GM18868 (cell line): ENCODE measurements at regions not wholly inside any gene's neighbourhood (a gene's known extent, or its start where the extent isn't known, plus 50 kb on each side); places are given as distances from the start of the nearest gene placed in this dataset.
"Not testable (repeated sequence)": the region's sequence is repeated elsewhere in the genome, so short reads cannot be mapped to it uniquely, and the experiment has no call there.

Experiments
- ATAC-seq: cut with Tn5 transposase; IDR thresholded peaks from one replicate; pipeline ENCODE4 v1.9.1; 2021; ENCODE audit warnings: mild to moderate bottlenecking, moderate library complexity; ENCODE audit not compliant: unreplicated experiment

GRCh38 chr1:47491341-47491753 is 53.5 kb downstream of the FOXD2 start:
- ATAC-seq, result no peak

DNA sequence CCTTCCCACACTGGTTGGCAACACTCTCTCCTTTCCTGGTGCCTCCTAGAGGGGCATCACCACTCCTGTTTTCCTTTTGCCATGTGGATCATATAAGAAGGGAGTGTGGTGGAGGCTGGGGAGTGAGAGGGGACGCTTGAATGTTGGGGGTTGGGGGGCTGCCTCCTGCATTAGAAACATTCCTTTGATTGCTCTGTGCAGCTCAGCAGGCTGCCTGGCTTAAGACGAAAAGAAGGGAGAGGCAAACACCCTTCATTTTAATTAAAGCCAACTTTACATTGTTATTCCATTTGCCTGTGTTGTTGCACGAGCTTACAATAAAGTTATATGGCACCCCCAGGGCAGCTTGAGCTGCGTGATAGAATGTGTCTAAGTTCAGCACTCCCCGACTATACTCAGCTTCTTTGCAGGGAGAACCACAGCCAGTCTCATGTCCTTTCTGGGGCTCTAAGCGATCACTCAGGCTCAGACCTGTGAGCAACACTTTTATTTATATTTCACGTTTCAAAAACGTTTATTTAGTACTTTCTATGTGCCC is 57.4 kb downstream of the FOXD2 start:
- no peak for ATAC-seq

DNA sequence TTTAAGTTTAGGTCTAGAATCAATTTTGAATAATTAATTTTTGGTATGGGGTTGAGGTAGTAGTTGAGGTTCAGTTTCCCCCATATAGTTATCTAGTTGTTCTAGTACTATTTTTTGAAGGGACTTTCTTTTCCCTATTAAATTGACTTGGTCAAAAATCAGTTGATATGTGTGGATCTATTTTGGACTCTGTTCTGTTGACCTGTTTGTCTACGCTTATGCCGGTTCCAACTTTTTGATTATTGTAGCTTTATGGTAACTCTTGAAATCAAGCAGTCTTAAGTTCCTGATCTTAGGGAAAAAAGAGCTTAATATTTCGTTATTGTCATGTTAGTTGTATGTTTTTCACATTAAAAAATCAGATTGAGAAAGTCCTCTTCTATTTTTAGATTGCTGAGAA is 60.7 kb downstream of the FOXD2 start:
- no peak for ATAC-seq

- no peak for ATAC-seq
These were observed 63.2 kb downstream of the FOXD2 start for GRCh38 chr1:47501069-47501468.

GRCh38 chr1:47502746-47503370 is 65.0 kb downstream of the FOXD2 start:
- no peak for ATAC-seq

DNA sequence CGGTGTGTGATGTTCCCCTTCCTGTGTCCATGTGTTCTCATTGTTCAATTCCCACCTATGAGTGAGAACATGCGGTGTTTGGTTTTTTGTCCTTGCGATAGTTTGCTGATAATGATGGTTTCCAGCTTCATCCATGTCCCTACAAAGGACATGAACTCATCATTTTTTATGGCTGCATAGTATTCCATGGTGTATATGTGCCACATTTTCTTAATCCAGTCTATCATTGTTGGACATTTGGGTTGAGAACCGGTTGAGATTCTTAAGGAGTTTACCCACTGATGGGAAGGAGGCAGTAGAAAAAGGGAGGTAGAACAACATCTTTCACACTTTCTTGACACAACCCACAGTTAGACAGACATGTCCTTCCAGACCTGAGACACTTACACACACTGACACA is 67.0 kb downstream of the FOXD2 start:
- ATAC-seq, result not testable (repeated sequence)

GRCh38 chr1:47505267-47505666 is 67.4 kb downstream of the FOXD2 start:
- ATAC-seq, result no peak

DNA sequence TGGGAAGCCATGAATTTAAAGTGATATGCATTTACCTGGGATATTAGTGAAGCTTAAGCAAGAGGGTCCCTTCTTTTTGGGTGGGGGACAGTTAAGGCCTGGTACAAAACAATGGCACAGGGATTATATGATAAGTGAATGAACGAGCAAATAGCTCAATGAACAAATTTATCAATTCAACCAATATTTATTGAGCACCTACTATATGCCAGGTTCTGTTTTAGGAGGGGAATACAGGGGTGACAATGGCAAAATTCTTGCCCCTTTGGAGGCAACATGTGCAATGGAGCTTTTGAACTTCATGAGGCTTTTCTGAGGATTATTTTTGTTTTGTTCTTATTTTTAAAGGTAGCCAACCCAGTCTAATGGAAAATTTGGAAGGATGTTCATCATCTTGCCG is 68.2 kb downstream of the FOXD2 start:
- no peak for ATAC-seq

DNA sequence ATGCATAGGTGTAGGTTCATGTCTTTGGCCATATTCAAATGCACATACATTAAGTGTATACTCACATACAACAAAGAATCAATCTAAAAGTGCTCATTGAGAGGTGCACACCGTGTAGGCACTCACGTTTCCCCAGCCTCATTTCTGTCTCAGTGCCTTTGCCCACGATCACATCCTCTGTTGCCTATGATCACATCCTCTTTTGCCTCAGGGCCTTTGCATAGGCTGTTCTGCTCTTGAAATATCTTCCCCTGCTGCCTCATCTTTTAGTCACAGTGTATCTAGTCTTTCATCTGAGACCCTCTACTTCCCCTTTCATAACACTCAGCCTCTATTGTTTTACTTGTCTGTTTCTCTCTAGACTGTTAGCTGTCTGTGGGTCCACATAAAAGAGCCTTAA is 69.3 kb downstream of the FOXD2 start:
- peak; percentile 34 for ATAC-seq

- no peak for ATAC-seq
These were observed 70.2 kb downstream of the FOXD2 start for GRCh38 chr1:47507881-47508701.

DNA sequence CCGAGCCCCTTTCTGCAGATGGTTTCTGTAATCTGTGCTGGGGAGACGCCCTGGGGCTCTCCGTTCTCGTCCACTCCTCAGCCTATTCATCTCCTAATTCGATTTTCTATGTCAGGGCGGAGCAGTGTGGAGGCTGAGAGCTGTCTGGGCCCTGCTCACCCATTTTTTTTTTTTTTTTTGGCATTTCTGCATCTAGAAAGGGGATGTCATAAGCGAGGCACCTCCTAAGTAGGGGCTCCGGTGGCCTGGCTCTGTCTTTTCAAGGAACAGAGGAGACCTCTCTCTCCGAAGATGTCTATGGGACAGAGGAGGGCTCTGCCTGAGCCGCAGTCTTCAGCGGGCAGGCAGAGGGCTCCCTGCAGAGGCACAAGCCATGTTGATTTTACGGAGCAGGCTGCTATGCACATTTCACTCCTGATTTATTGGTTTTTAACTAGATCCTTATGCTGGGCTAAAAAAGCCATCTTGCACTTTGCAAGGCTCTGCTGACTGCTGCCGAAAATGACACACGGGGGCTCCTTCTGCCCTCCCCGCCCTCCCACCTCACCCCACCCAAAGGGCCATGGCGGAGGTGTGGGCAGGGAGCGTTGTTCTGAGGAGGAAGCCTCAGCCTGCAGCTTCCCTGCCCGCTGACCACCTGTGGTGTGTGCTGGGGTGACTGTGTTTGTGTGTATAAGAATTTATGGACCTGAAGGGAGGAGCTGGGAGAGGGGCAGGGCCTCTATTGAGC is 71.0 kb downstream of the FOXD2 start:
- ATAC-seq, result no peak

GRCh38 chr1:47510282-47510811 is 72.5 kb downstream of the FOXD2 start:
- ATAC-seq, result no peak

DNA sequence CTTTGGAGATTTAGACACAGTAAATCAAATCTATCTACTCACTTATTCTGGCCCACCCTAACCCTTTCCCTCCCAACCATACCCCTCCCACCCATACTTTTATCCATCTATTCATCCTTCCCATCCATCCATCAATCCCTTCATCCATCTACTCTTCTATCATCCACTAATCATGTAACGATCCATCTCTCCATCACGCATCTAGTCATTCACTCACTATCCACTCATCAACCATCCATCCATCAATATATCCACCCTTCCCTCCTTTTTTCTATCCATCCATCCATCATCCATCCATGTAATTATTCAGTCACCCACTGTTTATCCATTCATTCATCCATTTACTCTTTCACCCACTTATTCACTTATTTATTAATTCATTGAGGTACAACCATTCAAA is 74.0 kb downstream of the FOXD2 start:
- no peak for ATAC-seq

DNA sequence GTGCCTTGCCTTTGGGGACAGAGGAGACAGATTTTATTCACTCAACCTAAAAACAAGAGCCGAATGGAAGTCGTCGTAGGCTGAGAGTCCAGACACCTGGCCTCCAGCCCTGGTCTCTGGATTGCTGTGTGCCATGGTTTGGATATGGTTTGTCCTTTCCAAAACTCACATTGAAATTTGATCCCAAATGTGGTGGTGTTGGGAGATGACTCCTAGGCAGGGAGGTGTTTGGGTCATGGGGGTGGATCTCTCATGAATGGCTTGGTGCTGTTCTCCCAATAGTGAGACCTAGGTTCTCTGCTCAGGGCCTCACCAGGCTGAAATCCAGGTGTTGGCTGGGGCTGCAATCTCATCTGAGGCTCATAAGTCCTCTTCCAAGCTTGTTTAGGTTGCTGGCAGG is 75.5 kb downstream of the FOXD2 start:
- ATAC-seq, result no peak

- ATAC-seq, result no peak
These were observed 76.4 kb downstream of the FOXD2 start for GRCh38 chr1:47514229-47514628.

DNA sequence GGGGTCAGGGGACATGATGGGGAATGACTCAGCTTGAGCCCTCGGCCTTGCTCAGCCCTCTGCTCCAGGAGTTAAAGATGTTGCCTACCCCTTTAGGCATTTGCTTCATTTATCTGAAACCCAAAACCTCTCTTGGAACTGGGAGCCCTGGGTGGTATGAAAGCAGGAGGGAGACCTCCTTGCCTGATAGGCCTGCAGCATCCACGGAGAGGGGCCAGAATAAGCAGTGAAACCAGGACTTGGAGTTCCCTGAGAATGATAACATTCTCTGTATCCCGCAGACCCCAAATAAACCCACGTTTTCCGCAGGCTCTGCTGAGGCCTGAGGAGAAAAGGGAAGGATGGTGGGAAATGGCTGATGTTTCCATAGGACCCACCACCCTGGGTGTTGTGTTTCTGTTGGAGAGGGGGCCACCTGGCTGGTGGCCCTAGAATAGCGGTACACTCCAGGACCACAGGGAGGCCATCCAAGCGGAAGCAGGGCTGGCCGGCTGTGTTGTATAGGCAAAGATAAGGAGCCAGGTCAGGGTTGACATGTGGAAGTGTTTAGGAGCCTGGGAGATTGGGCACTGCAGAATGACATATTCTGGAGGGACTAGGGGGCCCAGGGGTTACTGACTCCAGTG is 77.4 kb downstream of the FOXD2 start:
- no peak for ATAC-seq

GRCh38 chr1:47517946-47518345 is 80.1 kb downstream of the FOXD2 start:
- ATAC-seq, result no peak

DNA sequence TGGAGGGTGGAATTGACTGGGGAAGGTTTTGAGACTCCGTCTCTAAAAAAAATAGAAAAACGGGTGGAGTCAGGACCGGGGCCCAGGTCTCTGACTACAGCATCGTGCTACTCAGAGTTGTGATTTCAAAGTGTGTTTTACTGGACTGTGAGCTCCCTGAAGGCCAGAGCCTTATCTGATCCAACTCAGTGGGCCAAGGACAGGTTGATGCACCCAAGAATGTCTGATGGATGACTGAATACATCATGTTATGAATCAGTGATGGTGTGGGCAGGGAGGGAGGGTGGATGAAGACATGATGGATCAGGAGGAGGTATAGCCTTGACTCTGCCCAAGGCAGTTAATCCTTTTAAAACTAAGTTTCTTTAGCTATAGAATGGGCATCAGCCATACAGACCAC is 81.6 kb downstream of the FOXD2 start:
- ATAC-seq, result no peak

DNA sequence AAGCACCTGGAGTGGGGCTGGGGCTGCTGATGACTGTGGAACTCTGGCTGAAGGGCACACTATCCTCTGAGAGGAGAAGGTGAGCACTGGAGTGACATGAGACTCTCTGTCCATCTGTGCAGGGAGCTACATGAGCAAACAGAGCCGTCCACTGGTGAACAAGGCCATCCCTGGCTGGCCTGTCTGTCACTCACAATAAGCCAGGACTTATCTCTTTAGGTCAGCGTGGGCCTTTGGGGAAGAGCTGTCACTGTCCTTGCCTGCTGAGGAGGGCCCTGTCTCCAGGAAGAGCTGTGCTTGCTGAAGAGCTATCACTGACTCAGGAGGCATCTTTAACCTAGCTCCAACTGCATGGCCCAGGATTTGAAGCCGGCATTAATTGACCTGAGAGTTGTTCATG is 82.1 kb downstream of the FOXD2 start:
- ATAC-seq, result no peak

- no peak for ATAC-seq
These were observed 83.4 kb downstream of the FOXD2 start for GRCh38 chr1:47521034-47521881.
